ENCODE measurements at regions not wholly inside any gene's neighbourhood (a gene's known extent, or its start where the extent isn't known, plus 50 kb on each side); places are given as distances from the start of the nearest gene placed in this dataset.

DNA sequence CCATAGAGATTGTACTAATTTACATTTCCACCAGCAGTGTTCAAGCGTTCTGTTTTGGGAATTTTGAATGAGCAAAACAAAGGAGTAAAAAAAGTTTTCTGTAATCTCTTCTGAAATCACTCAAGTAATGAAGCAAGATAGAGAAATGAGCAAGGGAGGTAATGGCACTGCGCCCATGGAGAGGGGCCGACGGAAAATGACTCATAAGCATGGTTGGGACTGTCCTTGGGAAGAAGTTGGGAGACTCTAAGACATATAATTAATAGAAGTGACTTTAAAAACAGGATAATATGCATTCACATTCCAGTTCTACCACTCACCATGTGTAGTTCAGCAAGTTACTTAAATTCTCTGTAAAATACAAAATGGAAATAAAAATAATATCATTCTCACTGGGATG is 62.5 kb upstream of the C5orf46 start:
- TF ChIP-seq PHB2 (IDR thresholded peaks at IDR 0.05; ENCODE audit: low read depth) (no peak), POLR2A (conservative IDR thresholded peaks at IDR 0.05) (no peak)

All from K562 (cell line).